ENCODE measurements at regions not wholly inside any gene's neighbourhood (a gene's known extent, or its start where the extent isn't known, plus 50 kb on each side); places are given as distances from the start of the nearest gene placed in this dataset.

DNA sequence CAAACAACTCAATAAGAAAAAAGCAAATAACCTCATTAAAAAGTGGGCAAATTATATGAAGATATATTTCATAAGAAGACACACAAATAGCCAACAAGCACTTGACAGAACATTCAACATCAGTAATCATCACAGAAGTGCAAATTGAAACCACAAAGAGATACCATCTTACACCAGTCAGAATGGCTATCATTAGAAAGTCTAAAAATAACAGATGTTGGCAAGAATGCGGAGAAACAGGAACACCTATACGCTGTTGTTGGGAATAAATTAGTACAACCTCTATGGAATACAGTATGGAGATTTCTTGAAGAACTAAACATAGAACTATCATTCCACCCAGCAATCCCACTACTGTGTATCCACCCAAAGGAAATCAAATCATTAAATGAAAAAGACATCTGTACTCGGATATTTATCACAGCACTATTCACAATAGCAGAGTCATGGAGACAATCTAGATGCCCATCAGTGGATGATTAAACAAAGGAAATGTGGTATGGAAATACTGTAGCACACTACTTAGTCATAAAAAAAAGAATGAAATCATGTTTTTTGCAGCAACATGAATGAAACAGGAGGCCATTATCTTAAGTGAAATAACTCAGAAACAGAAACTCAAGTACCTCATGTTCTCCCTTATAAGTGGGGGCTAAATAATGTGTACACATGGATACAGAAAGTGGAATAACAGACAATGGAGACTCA, 106.8 kb upstream of the FST start:
- no peak for DNase-seq (ENCODE audit: low read depth)
- TF ChIP-seq, protein P1, sequence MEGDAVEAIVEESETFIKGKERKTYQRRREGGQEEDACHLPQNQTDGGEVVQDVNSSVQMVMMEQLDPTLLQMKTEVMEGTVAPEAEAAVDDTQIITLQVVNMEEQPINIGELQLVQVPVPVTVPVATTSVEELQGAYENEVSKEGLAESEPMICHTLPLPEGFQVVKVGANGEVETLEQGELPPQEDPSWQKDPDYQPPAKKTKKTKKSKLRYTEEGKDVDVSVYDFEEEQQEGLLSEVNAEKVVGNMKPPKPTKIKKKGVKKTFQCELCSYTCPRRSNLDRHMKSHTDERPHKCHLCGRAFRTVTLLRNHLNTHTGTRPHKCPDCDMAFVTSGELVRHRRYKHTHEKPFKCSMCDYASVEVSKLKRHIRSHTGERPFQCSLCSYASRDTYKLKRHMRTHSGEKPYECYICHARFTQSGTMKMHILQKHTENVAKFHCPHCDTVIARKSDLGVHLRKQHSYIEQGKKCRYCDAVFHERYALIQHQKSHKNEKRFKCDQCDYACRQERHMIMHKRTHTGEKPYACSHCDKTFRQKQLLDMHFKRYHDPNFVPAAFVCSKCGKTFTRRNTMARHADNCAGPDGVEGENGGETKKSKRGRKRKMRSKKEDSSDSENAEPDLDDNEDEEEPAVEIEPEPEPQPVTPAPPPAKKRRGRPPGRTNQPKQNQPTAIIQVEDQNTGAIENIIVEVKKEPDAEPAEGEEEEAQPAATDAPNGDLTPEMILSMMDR (conservative IDR thresholded peaks at IDR 0.05; ENCODE audit: low read depth, low read length): no peak
- no peak overlapping the region for H3K4me3 ChIP-seq (ENCODE audit: low read depth, low read length)

DNA sequence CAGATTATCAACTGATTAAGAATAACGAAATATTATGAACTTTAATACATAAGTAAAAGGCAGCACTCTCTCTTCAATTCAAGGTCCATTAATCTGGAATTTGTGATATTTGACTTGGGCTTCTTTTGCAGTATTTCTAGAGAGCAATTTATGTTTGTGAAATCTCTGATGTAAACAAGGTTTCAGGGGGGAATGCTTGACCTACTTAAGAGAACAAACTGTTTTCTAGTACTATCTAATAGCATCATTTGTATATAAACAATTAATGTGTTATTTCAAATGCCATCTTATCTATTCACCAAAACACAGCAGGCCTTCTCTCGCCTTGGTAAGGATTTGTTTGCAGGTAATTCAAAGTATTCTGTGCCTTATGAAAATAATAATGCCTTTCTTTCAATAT, 103.6 kb upstream of the FST start:
- TF ChIP-seq, protein P1 (conservative IDR thresholded peaks at IDR 0.05; ENCODE audit: low read depth, low read length): no peak
- DNase-seq (ENCODE audit: low read depth): no peak
- H3K4me3 ChIP-seq (ENCODE audit: low read depth, low read length): no peak overlapping the region

- H3K4me3 ChIP-seq (ENCODE audit: low read depth, low read length): no peak overlapping the region
- no peak for DNase-seq (ENCODE audit: low read depth)
- TF ChIP-seq, protein P1 (conservative IDR thresholded peaks at IDR 0.05; ENCODE audit: low read depth, low read length): no peak
Observed at GRCh38 chr5:53378190-53378589, 102.2 kb upstream of the FST start.

DNA sequence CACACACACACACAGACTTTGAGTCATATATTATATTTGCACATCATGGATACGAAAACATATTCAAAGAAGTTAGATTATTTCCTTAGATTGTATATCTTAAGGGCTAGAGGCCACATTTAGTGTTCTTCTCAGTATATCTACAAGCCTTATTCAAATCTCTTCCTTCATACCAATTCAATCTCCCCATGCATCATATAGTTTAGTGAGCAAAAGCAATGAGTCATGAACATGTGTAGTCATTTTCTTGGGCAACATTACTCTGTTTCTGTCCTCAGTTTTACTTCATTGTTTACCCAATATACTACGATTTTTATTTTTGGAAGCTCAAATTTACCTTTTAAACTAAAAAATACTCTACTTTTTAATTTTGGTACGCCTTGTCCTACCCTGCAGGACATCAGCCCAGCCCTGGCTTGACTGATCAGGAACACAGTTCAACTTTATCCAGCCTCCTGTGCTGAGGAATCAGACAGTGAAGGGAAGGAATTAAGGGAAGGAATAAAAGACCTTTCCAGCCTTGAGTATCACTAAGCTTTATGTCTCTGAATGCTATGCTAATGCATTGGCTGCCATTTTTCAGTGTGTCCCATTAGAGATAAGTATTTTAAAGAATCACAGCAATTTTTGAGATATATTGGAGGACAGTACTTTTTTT, 101.7 kb upstream of the FST start:
- TF ChIP-seq, protein P1 (conservative IDR thresholded peaks at IDR 0.05; ENCODE audit: low read depth, low read length): no peak
- DNase-seq (ENCODE audit: low read depth): no peak
- H3K4me3 ChIP-seq (ENCODE audit: low read depth, low read length): no peak overlapping the region

DNA sequence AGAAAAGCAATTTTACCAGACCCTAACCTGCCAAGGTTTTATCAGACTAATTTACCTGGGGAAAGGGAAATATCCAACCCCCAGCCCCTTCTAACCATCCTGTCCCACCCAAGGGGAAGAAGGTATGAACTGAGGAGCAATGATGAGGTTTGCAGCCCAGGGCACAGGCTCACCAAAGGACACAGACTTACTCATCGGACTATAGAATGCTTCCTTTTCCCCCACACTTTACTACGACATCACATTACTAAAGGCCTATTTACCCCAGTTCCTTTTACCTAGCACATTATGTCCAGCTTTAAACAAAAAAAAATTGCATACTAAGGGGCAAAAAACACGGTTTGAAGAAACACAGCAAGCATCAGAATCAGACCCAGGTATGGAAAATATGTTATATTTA, 94.1 kb upstream of the FST start:
- no peak for DNase-seq (ENCODE audit: low read depth)
- TF ChIP-seq, protein P1 (conservative IDR thresholded peaks at IDR 0.05; ENCODE audit: low read depth, low read length): no peak
- H3K4me3 ChIP-seq (ENCODE audit: low read depth, low read length): no peak overlapping the region

- TF ChIP-seq, protein P1 (conservative IDR thresholded peaks at IDR 0.05; ENCODE audit: low read depth, low read length): no peak
- no peak for DNase-seq (ENCODE audit: low read depth)
- no peak overlapping the region for H3K4me3 ChIP-seq (ENCODE audit: low read depth, low read length)
Observed at GRCh38 chr5:53389093-53389492, 91.3 kb upstream of the FST start.

DNA sequence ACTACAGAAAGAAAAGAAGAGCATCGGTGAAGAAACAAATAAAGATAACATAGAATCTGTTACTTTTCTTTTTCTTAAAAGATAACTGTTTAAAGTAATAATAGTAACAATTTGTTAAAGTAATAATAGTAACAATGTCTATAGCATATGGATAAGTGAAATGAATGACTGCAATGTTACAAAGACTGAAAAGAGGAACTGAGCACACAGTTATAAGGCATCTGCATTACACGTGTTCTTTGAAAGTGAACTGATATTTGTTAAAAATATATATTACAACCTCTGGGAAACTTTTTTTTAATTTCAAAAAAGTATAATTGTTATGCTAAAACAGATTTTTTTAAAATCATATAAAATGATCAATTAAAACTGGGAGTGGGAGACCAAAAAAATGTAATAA, 88.4 kb upstream of the FST start:
- DNase-seq (ENCODE audit: low read depth): no peak
- TF ChIP-seq, protein P1 (conservative IDR thresholded peaks at IDR 0.05; ENCODE audit: low read depth, low read length): no peak
- H3K4me3 ChIP-seq (ENCODE audit: low read depth, low read length): no peak overlapping the region

Measured in epithelial cell of proximal tubule (primary cell).